Small intestine (tissue), 7 donors: ENCODE measurements at regions not wholly inside any gene's neighbourhood (a gene's known extent, or its start where the extent isn't known, plus 50 kb on each side); places are given as distances from the start of the nearest gene placed in this dataset.

Experiments
- DNase-seq, 2 donors: peaks; one replicate each; pipeline versions ENCODE4 v3.0.0 to v3.0.0-alpha.2; 2013
- FAIRE-seq: peaks from 2 replicates; lab custom pipeline; 2012; peaks lifted over from hg19 to GRCh38; lab: Jason Lieb, UNC
- H3K27ac ChIP-seq, 3 donors: one replicate each; pipeline ENCODE4 v1.5.1; 2013; ENCODE audit warnings: low read length in 2 of 3, mild to moderate bottlenecking in 2 of 3, control low read depth in 1 of 3, inconsistent platforms in 1 of 3, low read depth in 1 of 3, moderate library complexity in 1 of 3
- H3K27me3 ChIP-seq, 3 donors: one replicate each; pipeline ENCODE4 v1.6.1; 2013; ENCODE audit warnings: low read length in 3 of 3, inconsistent platforms in 1 of 3; ENCODE audit not compliant: control insufficient read depth in 3 of 3, insufficient read depth in 3 of 3
- H3K36me3 ChIP-seq, 3 donors: one replicate each; pipeline ENCODE4 v1.6.1; 2013; ENCODE audit warnings: low read length in 3 of 3, inconsistent platforms in 1 of 3, low read depth in 1 of 3, mild to moderate bottlenecking in 1 of 3, moderate library complexity in 1 of 3; ENCODE audit not compliant: control insufficient read depth in 3 of 3, insufficient read depth in 2 of 3
- H3K4me1 ChIP-seq, 3 donors: one replicate each; pipeline ENCODE4 v1.6.1; 2013; ENCODE audit warnings: low read length in 2 of 3, inconsistent platforms in 1 of 3, low read depth in 1 of 3, mild to moderate bottlenecking in 1 of 3, moderate library complexity in 1 of 3; ENCODE audit not compliant: control insufficient read depth in 3 of 3, insufficient read depth in 2 of 3
- H3K4me3 ChIP-seq, 3 donors: one replicate each; pipeline ENCODE4 v1.5.1; 2013; ENCODE audit warnings: low read length in 3 of 3, control low read depth in 1 of 3, inconsistent platforms in 1 of 3, low read depth in 1 of 3, mild to moderate bottlenecking in 1 of 3, moderate library complexity in 1 of 3
- H3K9me3 ChIP-seq, 2 donors: one replicate each; pipeline ENCODE4 v1.6.1; 2013; ENCODE audit warnings: low read depth in 1 of 2, low read length in 1 of 2; ENCODE audit not compliant: control insufficient read depth in 2 of 2, insufficient read depth in 1 of 2
- WGBS, 3 donors: extraction: QIAGEN DNeasy Blood & Tissue Kit; methylation state at CpG; one replicate each; pipeline ENCODE4 v1.1.7; 2013; 5-methylcytosine and 5-hydroxymethylcytosine counted together
- donor health status: healthy with polysubstance abuse.
- donor health status: control.
- donor health status: control.
- donor health status: Bipolar disorder and iron deficiency.
- donor health status: healthy.

GRCh38 chr14:58709949-58710348 is 72.2 kb downstream of the DACT1 start:
- H3K9me3 ChIP-seq: no peaks in the 10 kb centered on the region
- H3K4me3 ChIP-seq: no peak overlapping the region
- DNase-seq (no peak), FAIRE-seq (no peak)
- no peaks in the 10 kb centered on the region for H3K4me1 ChIP-seq
- no peaks in the 10 kb centered on the region for H3K27me3 ChIP-seq
- 52 to 80% (median 65%) methylated on average over 2 of the region's 2 CpGs for WGBS, 3 donors
- no peaks in the 10 kb centered on the region for H3K36me3 ChIP-seq
- H3K27ac ChIP-seq: no peak overlapping the region

- FAIRE-seq: no peak
- no peaks in the 10 kb centered on the region for H3K4me1 ChIP-seq
- H3K27ac ChIP-seq: no peak overlapping the region
- no peaks in the 10 kb centered on the region for H3K27me3 ChIP-seq
- no peak overlapping the region for H3K4me3 ChIP-seq
- no peaks in the 10 kb centered on the region for H3K36me3 ChIP-seq
- 93 to 98% (median 96%) methylated on average over 3 of the region's 3 CpGs for WGBS, 3 donors
- no peaks in the 10 kb centered on the region for H3K9me3 ChIP-seq
- no peak for DNase-seq
These were observed 73.6 kb downstream of the DACT1 start for GRCh38 chr14:58711382-58711781.

- H3K4me1 ChIP-seq: no peaks in the 10 kb centered on the region
- FAIRE-seq (no peak), DNase-seq (no peak)
- H3K27ac ChIP-seq: no peak overlapping the region
- H3K36me3 ChIP-seq: no peaks in the 10 kb centered on the region
- H3K9me3 ChIP-seq: no peaks in the 10 kb centered on the region
- H3K27me3 ChIP-seq: no peaks in the 10 kb centered on the region
- WGBS, 3 donors: 81 to 85% (median 84%) methylated on average over 6 of the region's 6 CpGs
- no peak overlapping the region for H3K4me3 ChIP-seq
These were observed 74.6 kb downstream of the DACT1 start for GRCh38 chr14:58712357-58712756.

DNA sequence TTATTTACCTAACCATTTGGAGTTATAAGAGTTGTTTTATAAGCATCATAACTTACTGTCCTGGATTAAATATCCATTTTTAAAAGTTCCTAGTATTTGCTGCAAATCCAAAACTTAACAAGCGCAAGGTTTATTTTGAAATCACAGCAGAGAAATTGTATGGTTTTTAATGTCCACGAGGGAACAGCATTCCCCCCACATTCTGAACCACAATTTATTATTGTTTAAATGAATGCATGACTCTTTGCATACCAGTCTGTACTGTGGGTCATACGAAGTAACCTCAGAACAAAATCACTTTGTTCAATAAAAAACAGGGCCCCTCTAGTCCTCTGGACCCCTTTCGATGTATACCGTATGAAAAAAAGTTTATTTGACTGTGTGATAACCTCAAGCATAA is 75.9 kb downstream of the DACT1 start:
- Histone ChIP-seq H3K27me3 (no peaks in the 10 kb centered on the region), H3K9me3 (no peaks in the 10 kb centered on the region), H3K36me3 (no peaks in the 10 kb centered on the region), H3K4me3 (no peak overlapping the region), H3K27ac (no peak overlapping the region), H3K4me1 (no peaks in the 10 kb centered on the region)
- no peak for DNase-seq
- no peak for FAIRE-seq
- 81 to 85% (median 84%) methylated on average over 5 of the region's 5 CpGs for WGBS, 3 donors

DNA sequence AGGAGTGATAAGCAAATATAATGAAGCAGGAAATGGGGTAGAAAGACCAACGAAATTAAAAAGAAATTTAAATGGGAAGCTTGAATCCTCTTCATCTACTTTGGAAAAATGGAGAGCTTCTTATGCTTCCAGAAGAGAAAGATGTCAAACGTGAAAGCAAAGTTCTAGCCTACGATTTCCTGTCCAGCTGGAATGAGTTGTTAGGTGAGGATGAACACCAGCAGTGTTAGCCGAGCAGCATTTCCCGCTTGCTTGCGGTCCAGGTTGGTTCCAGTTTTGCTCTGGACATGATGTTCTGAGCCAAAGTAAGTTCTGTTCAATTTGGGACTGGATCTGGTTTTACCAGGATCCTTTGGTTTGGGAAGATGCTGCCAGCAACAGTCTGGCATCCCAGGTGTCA is 78.9 kb downstream of the DACT1 start:
- Histone ChIP-seq H3K27ac (no peak overlapping the region), H3K4me1 (no peaks in the 10 kb centered on the region), H3K9me3 (no peaks in the 10 kb centered on the region), H3K4me3 (no peak overlapping the region), H3K36me3 (no peaks in the 10 kb centered on the region), H3K27me3 (no peaks in the 10 kb centered on the region)
- FAIRE-seq: no peak
- DNase-seq: peak in 1 of 2 donors; percentile 40
- WGBS, 3 donors: 23 to 75% (median 73%) methylated on average over 6 of the region's 6 CpGs

GRCh38 chr14:58717211-58717610 is 79.4 kb downstream of the DACT1 start:
- H3K9me3 ChIP-seq: no peaks in the 10 kb centered on the region
- no peak for DNase-seq
- H3K27ac ChIP-seq: no peak overlapping the region
- no peaks in the 10 kb centered on the region for H3K27me3 ChIP-seq
- no peak overlapping the region for H3K4me3 ChIP-seq
- no peaks in the 10 kb centered on the region for H3K4me1 ChIP-seq
- FAIRE-seq: no peak
- no peaks in the 10 kb centered on the region for H3K36me3 ChIP-seq

DNA sequence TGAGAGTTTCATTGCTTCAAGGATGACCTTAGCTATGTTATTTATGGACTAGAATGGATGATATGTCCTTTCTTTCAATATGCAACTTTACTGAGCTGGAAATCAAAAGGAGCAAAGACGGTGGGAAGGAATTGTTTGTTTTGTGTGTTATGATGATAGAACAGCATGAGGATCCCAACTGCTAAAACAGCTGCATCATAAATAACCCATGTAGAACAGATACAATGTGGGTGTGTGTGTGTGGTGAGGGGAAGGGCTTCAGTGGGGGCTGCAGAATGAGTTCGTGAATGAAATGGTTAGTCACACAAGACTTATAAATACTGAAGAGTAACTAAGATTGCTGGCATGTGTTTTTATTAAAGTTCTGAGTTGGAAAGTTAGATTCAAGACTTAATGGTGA is 80.1 kb downstream of the DACT1 start:
- Histone ChIP-seq H3K4me3 (no peak overlapping the region), H3K36me3 (no peaks in the 10 kb centered on the region), H3K27ac (no peak overlapping the region), H3K27me3 (no peaks in the 10 kb centered on the region), H3K4me1 (no peaks in the 10 kb centered on the region), H3K9me3 (no peaks in the 10 kb centered on the region)
- DNase-seq: no peak
- FAIRE-seq: no peak
- 59 to 76% (median 71%) methylated on average over 2 of the region's 2 CpGs for WGBS, 3 donors

DNA sequence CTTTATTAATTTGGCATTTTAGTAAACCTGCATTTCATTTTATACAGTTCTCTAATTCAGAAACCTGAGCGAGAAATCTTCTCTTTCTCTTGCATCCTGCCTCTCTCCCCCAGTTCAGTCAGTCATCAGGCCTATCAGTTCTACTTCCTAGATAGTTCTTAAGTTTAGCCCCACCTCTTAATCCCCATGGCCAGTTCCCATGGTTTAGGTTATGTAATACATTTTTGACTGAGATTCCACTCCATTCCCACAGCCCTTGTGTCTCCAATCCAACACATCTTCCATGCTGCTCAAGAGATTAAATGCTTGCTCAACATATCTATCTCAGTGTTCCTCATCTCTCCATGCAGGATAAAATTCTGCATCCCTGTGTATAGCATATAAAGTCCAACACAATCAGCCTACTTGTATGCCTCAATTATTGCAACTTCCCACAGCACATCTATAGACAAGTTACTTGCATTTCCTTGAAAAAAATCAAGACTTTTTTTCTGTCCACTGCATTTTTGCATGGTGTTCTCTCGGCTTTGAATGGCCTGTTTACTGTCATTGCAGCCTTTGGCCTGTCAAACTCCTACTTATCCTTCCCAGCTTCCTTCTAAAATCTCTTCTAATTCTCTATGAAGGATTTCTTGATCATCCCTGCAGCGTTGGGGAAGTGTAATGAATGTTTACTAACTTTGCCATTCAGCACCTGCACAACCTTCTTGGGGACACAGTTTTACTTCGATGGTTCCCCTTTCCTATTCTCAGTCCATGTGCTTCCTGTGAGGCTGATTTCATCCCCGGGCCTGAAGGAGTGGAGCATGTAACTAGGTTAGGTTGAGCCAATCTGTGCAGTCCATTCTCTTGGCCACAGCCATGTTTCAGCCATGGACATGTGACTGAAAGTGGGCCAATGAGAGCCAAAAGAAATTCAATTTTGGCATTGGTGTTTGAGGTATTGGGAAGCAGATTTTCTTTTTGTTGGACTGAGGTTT is 80.8 kb downstream of the DACT1 start:
- no peak overlapping the region for H3K4me3 ChIP-seq
- no peaks in the 10 kb centered on the region for H3K4me1 ChIP-seq
- WGBS, 3 donors: 55 to 83% (median 73%) methylated on average over 5 of the region's 5 CpGs
- DNase-seq: no peak
- H3K27me3 ChIP-seq: no peaks in the 10 kb centered on the region
- H3K36me3 ChIP-seq: no peaks in the 10 kb centered on the region
- FAIRE-seq: no peak
- H3K27ac ChIP-seq: no peak overlapping the region
- H3K9me3 ChIP-seq: no peaks in the 10 kb centered on the region
